ENCODE measurements at regions not wholly inside any gene's neighbourhood (a gene's known extent, or its start where the extent isn't known, plus 50 kb on each side); places are given as distances from the start of the nearest gene placed in this dataset.

- no peak for DNase-seq
Observed at GRCh38 chr18:45274026-45274425, 341.2 kb upstream of the SLC14A2 start.

- no peak for DNase-seq
Observed at GRCh38 chr18:45275367-45276113, 339.7 kb upstream of the SLC14A2 start.

DNA sequence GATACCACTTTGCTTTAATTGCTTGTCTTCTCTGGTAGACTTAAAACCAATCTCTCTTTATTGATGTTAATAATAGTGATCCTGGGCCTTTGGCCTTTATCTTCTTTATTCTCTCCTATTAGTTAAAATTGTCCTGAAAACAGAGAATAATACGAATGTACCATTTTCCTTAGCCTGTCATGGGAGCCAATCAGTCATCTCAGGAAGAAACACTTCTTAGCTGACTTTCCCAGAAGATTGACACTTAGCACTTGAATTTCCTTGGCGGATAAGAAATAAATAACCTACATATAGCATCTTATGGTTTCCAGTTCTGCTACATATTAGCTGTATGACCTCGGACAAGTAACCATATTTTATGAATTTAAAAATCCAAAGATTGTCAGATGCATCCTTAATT, 338.4 kb upstream of the SLC14A2 start:
- no peak for DNase-seq

GRCh38 chr18:45277908-45278307, 337.4 kb upstream of the SLC14A2 start:
- no peak for DNase-seq

GRCh38 chr18:45280481-45281276, 334.6 kb upstream of the SLC14A2 start:
- no peak for DNase-seq

DNA sequence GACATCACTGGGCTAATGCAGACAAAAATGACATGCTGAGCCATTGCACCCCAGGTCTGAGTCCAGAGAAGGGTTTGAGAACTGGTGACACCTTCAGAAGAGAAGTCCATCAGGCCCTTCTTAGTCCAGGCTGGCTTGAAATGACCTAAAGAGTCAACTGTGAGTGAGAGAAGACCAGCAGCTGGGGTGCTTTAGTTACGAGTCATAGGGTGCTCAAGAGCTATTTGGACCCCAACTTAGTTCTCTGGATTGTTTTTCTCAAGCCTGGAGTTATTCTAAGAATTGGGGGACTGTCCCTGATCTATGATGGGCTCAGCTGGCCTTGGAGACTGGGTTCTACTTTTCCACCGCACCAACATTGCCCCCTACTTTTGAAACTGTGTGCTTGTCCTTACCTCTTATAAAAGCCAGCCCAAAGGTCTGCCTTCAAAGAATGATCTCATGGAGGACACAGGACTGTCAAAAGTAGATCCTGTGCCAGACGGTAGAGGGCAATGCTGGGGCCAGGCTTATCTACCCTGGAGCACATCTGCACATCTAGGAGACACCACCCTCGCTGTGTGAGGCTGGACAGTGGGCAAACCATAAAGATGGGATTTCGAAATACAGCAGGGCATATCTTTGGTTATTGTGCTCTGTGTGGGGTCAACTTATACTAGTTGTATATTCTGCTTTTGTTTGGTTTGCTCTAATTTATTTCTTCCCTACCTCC, 333.0 kb upstream of the SLC14A2 start:
- DNase-seq = no peak

- DNase-seq = no peak
Observed at GRCh38 chr18:45284174-45284573, 331.1 kb upstream of the SLC14A2 start.

DNA sequence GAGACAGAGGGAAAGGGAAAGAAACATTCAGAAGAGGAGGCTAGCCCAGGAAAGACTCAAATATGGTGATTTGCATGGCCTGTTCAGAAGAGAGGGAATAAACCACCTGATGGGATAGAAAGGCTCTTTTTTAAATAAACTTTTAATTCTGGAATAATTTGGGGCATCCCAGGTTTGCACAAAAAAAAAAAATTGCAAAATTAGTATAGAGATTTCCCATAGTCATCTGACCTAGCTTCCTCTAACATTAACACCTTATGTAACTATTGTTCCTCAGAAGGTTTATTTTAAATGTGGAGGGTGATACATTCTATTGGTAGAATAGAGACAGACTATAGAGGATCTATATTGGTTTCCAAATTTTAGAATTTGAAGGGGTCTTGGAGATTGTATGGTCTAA, 330.4 kb upstream of the SLC14A2 start:
- no peak for DNase-seq

- DNase-seq = no peak
Observed at GRCh38 chr18:45285251-45285650, 330.0 kb upstream of the SLC14A2 start.

- DNase-seq = no peak
Observed at GRCh38 chr18:45286431-45286830, 328.8 kb upstream of the SLC14A2 start.

DNA sequence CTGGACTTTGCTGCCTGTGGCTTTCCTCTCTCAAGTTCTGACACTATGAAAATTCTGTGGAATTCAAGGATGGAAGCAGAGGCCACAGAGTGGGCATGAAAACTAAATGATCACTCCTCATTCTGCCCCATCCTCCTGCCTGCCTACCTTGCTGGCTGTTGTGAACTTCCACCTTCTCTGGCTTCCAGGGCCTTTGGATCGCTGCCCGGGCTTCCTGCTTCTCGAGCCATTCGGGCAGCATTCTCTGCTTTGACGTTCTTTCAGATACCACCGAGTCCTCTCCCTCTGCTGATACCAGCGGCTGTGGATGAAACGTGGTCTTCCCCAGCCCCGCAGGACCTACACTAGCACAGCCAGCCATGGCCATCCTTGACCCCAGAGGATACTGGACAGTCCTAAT, 327.7 kb upstream of the SLC14A2 start:
- DNase-seq = no peak

DNA sequence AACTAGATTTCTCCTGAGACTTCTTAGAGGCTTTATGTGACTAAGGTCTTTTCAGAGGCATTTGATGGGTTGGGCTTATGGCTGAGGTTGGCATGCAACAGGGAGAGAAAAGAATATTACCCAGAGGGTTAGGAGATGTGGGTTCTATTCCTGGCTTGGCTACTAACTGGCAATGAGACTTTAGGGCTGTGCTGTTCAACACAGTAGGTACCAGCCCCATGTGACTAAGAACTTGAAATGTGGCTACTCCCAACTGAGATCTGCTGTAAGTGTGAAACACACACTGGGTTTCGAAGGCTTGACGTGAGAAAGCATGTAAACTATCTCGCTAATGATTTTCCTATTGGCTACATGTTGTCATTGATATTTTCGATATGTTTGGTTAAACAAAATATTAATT, 324.9 kb upstream of the SLC14A2 start:
- DNase-seq = no peak

- no peak for DNase-seq
Observed at GRCh38 chr18:45291621-45292615, 323.4 kb upstream of the SLC14A2 start.

- DNase-seq = no peak
Observed at GRCh38 chr18:45295388-45295787, 319.9 kb upstream of the SLC14A2 start.

DNA sequence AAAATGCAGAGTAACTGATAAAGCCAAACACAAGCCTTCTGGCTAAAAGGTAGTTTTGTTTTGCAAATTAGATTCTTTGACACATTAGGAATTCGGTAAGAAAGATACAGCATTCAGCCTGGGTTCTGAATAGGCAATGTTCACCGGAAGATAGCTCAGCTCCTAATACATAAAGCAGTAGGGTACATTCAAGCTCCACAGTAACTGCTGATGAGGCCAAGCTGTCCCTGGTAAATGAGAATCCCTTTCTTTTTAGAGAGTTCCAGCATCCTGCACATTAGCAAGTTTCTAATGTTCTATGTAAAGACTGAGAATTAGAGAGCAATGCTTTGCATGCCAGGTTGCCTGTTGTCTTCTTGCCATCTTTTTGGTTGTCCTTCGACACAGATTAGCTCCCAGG, 316.3 kb upstream of the SLC14A2 start:
- DNase-seq = no peak

GRCh38 chr18:45303026-45303425, 312.2 kb upstream of the SLC14A2 start:
- no peak for DNase-seq

DNA sequence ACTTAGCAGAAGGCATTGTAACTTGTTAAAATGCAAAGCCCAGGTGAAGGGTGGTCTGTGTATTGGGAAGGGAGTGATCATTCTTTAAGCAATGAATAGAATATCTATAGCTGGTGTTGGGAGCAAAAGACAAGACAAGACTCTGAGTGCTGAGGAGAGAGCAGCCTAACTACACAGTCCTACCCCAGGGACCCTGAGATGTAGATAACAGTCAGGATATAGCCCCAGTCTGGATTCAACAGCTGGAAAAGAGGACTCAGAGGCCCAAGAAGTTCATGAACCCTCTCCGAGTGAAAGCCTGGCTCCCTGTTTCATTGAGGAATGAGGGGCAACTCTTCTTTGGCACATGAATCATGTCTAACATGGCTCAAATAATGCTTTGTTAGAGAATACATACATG, 310.7 kb upstream of the SLC14A2 start:
- no peak for DNase-seq

DNA sequence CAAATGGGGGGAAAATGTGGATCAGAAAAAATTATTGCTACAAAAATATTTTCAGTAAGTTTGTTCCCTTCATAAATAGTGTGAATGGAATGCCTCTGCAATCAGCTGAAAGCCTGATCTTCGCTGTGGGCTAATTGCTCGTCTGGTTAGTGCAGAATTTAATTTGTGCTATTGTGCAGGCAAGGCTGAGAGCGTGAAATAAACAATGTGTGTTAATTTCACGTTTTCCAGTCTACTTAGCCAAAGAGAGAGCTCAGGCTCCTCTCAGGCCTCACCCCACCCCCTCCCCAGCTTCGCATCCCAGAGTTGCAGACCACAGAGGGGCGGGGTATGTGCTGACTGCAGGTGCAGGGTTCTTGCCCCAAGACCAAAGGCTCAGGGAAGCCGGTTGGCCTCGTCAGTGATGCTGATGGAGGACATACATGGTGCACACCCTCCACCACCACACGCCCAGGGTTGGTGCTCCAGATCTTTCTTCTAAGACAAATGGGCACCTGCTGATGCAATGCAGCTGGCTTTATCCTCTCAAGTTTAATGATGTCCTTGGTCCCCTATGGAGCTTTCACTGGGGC, 302.6 kb upstream of the SLC14A2 start:
- no peak for DNase-seq

DNA sequence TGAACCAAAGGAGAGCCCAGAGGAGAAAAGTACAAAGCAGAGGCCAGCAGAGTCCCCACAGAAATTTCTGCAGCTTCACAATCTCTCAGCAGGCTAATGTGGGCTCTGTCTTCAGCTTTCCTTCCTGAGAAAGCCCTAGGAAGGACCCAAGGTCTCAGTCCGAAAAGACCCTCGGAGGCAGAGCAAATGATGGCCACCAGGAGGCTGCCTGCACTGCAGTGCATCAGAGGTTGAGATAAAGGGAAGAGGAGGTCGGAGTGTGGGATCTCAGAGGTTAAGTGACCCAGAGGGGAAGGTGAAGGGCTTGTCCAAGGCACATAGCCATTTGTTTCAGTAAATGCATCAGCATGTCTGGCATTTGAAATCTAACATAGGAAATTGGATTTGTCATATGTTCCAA, 299.1 kb upstream of the SLC14A2 start:
- DNase-seq = no peak

DNA sequence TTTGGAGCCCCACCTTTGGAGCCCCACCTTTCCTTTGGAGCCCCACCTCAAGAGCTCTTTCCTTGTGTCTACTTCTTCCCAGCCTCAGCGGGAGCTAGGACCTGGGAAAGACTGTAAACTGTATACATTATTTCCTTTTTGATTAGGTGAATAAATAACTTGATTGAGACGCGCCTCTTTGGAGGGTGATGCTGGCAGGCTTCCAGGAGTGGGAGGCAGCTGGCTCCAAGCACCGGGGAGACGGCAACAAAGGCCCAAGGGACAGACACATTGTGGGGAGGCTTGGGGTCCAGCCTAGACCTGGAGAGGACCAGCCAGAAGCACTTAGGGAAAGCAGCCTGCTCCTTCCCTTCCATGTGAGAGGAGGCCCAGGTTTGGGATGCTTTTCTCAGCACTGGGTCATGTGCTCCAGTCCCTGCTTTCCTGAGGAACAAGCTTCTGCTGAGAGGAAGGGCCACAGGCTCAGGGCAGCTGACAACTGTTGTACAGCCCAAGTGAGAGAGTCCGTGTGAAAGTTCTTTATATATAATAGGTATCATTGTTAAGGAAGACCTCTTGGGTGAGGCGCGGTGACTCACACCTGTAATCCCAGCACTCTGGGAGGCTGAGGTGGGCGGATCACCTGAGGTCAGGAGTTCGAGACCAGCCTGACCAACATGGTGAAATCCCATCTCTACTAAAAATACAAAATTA, 297.2 kb upstream of the SLC14A2 start:
- no peak for DNase-seq

DNA sequence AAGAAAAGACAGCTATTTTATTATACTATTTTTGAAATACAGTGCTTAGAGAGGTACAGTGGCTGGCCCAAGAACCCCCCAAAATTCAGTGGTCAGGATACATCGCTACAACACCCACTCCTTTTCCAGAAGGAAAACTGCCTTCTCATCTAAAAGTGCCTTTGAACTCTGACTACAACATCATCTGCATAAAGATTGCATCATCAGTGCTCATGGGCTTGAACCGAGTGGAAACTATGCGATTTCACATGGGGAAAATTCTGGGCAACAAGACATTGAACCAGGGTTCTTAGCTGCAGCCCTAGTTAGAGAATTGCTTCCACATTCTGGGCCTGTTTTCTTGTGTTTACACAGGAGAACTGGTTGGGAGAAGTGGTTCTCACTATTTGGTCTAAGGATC, 294.6 kb upstream of the SLC14A2 start:
- DNase-seq = no peak

DNA sequence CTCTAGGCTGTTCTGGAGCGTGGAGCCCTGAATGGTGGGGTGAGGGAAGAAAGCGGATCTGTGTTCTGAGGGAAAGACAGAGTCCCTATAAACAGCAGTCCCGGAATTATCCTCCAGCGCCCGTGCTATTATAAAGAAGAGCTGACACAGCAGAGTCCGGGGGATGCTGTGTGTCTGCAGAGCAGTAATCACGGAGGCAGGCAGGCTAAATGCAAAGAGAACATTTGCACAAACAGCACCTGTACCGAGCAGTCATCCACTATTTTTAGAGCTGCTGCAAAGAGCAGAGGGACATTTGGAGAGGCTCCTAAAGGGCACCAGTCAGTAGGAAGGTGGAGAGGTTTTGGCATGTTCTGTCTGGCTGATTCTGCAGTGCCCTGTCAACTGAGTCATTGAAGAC, 293.8 kb upstream of the SLC14A2 start:
- DNase-seq = no peak

Measured in NCI-H1048 (cell line).